ENCODE measurements at regions not wholly inside any gene's neighbourhood (a gene's known extent, or its start where the extent isn't known, plus 50 kb on each side); places are given as distances from the start of the nearest gene placed in this dataset.
"Not testable (repeated sequence)": the region's sequence is repeated elsewhere in the genome, so short reads cannot be mapped to it uniquely, and the experiment has no call there.

GRCh38 chr9:107850653-107851052 is 361.1 kb upstream of the KLF4 start:
- no peak for DNase-seq

GRCh38 chr9:107847978-107848964 is 358.7 kb upstream of the KLF4 start:
- DNase-seq, result peak; percentile 57

- no peak for DNase-seq
These were observed 353.0 kb upstream of the KLF4 start for GRCh38 chr9:107842530-107842929.

GRCh38 chr9:107841076-107841475 is 351.5 kb upstream of the KLF4 start:
- no peak for DNase-seq

- no peak for DNase-seq
These were observed 349.8 kb upstream of the KLF4 start for GRCh38 chr9:107839371-107839770.

- no peak for DNase-seq
These were observed 349.2 kb upstream of the KLF4 start for GRCh38 chr9:107838766-107839165.

- DNase-seq, result no peak
These were observed 346.7 kb upstream of the KLF4 start for GRCh38 chr9:107836300-107836699.

- DNase-seq, result no peak
These were observed 343.7 kb upstream of the KLF4 start for GRCh38 chr9:107833295-107833694.

- no peak for DNase-seq
These were observed 343.3 kb upstream of the KLF4 start for GRCh38 chr9:107832871-107833270.

GRCh38 chr9:107830479-107830878 is 340.9 kb upstream of the KLF4 start:
- no peak for DNase-seq

- DNase-seq, result no peak
These were observed 338.3 kb upstream of the KLF4 start for GRCh38 chr9:107827884-107828283.

- DNase-seq, result no peak
These were observed 337.7 kb upstream of the KLF4 start for GRCh38 chr9:107827304-107827703.

GRCh38 chr9:107826688-107826983 is 337.1 kb upstream of the KLF4 start:
- not testable (repeated sequence) for DNase-seq

- no peak for DNase-seq
These were observed 335.0 kb upstream of the KLF4 start for GRCh38 chr9:107824556-107824955.

GRCh38 chr9:107819772-107820565 is 330.4 kb upstream of the KLF4 start:
- DNase-seq, result no peak

GRCh38 chr9:107818503-107818829 is 328.9 kb upstream of the KLF4 start:
- DNase-seq, result not testable (repeated sequence)

- not testable (repeated sequence) for DNase-seq
These were observed 328.3 kb upstream of the KLF4 start for GRCh38 chr9:107817595-107818502.

- no peak for DNase-seq
These were observed 327.0 kb upstream of the KLF4 start for GRCh38 chr9:107816561-107817021.

- no peak for DNase-seq
These were observed 326.4 kb upstream of the KLF4 start for GRCh38 chr9:107815782-107816560.

GRCh38 chr9:107813287-107813686 is 323.7 kb upstream of the KLF4 start:
- DNase-seq, result no peak

- no peak for DNase-seq
These were observed 320.9 kb upstream of the KLF4 start for GRCh38 chr9:107810461-107810961.

Measured in fibroblast of skin of right biceps (primary cell).